HCT116 (cell line): ENCODE measurements at regions not wholly inside any gene's neighbourhood (a gene's known extent, or its start where the extent isn't known, plus 50 kb on each side); places are given as distances from the start of the nearest gene placed in this dataset.

Experiments used
- ATAC-seq: fragments of 200-7000 bp; cut with Tn5 transposase; 2 replicates; pipeline ENCODE4 v1.9.1; 2020; ENCODE audit warnings: mild to moderate bottlenecking, moderate library complexity
- BruUV-seq: library from RNA; stranded (reverse); fragments of 400-500 nt; replicated peaks from 2 replicates; lab custom pipeline; 2021; lab: Mats Ljungman, UMichigan
- CTCF ChIA-PET: fragments of 300-600 bp; sonication (Branson Sonifier 250); formaldehyde crosslinking; loops from one replicate; lab custom pipeline; 2021; ENCODE audit warnings: antibody characterized with exemption; lab: Charles Lee
- POLR2A ChIA-PET: fragments of 300-600, 350-600 bp; sonication (Branson Sonifier 250); formaldehyde crosslinking; loops from one replicate; lab custom pipeline; 2021; ENCODE audit warnings: antibody characterized with exemption; lab: Charles Lee
- RAD21 ChIA-PET, 2 experiments: fragments of 300-600 bp; sonication (Branson Sonifier 250); formaldehyde crosslinking; loops; one replicate each; lab custom pipeline; 2023; ENCODE audit warnings: low total read pairs in 2 of 2; ENCODE audit not compliant: uncharacterized antibody in 2 of 2, unreplicated experiment in 2 of 2, low non-redundant PET in 1 of 2; lab: Charles Lee
- DNase-seq: peaks from one replicate; pipeline ENCODE4 v3.0.0-alpha.2; 2010; ENCODE audit warnings: low read depth, low spot score
- H2AFZ ChIP-seq: fragments of 200-600 bp; shearing (Covaris generic), sonication (generic); 2 replicates; pipeline ENCODE4 v1.6.1; 2017; ENCODE audit warnings: low read depth, mixed run types, mixed read lengths, antibody characterized with exemption, low read length; ENCODE audit not compliant: poor library complexity, severe bottlenecking
- H3K27ac ChIP-seq: 2 replicates; pipeline ENCODE4 v1.5.1; 2012; ENCODE audit warnings: low read depth, low read length
- H3K27me3 ChIP-seq: fragments of 200-600 bp; sonication (generic); 2 replicates; pipeline ENCODE4 v1.6.1; 2016; ENCODE audit warnings: mixed run types, low read length, mixed read lengths; ENCODE audit not compliant: insufficient read depth
- H3K36me3 ChIP-seq, 2 experiments: fragments of 200-500 bp in 1 of 2; fragments of 200-600 bp in 1 of 2; sonication (Bioruptor generic) in 1 of 2; sonication (generic) in 1 of 2; 2 replicates each; pipeline versions ENCODE4 v1.5.1 to v1.6.1; 2014 to 2016; ENCODE audit warnings: low read length in 2 of 2, inconsistent platforms in 1 of 2, mixed read lengths in 1 of 2, mixed run types in 1 of 2; ENCODE audit not compliant: insufficient read depth in 2 of 2, control insufficient read depth in 1 of 2
- H3K4me1 ChIP-seq, 2 experiments: fragments of 200-600 bp in 1 of 2; sonication (generic) in 1 of 2; 2 replicates each; pipeline versions ENCODE4 v1.5.1 to v1.6.1; 2012 to 2017; ENCODE audit warnings: low read length in 2 of 2, inconsistent platforms in 1 of 2, mild to moderate bottlenecking in 1 of 2, mixed read lengths in 1 of 2, mixed run types in 1 of 2, moderate library complexity in 1 of 2; ENCODE audit not compliant: insufficient read depth in 2 of 2, control insufficient read depth in 1 of 2
- H3K4me2 ChIP-seq: fragments of 200-600 bp; sonication (generic); 2 replicates; pipeline ENCODE4 v1.6.1; 2017; ENCODE audit warnings: mixed run types, low read length, mixed read lengths
- H3K4me3 ChIP-seq, 2 experiments: fragments of 200-600 bp in 1 of 2; sonication (generic) in 1 of 2; replicated peaks in 1 of 2; 2 replicates each; pipeline ENCODE4 v1.5.1; 2011 to 2016; ENCODE audit warnings: low read length in 2 of 2, control low read depth in 1 of 2, low read depth in 1 of 2, mild to moderate bottlenecking in 1 of 2, mixed read lengths in 1 of 2, mixed run types in 1 of 2
- H3K79me2 ChIP-seq: fragments of 200-600 bp; sonication (generic); 2 replicates; pipeline ENCODE4 v1.6.1; 2017; ENCODE audit warnings: mild to moderate bottlenecking, mixed run types, low read length, moderate library complexity, mixed read lengths; ENCODE audit not compliant: insufficient read depth
- H3K9ac ChIP-seq: fragments of 200-600 bp; sonication (generic); 2 replicates; pipeline ENCODE4 v1.6.1; 2016; ENCODE audit warnings: low read length, mixed read lengths
- H3K9me2 ChIP-seq: fragments of 200-600 bp; sonication (generic), shearing (Covaris generic); 2 replicates; pipeline ENCODE4 v1.6.1; 2017; ENCODE audit warnings: mixed run types, mild to moderate bottlenecking, moderate library complexity; ENCODE audit not compliant: insufficient read depth
- H3K9me3 ChIP-seq, 2 experiments: fragments of 200-500 bp in 1 of 2; fragments of 200-600 bp in 1 of 2; sonication (Bioruptor generic) in 1 of 2; sonication (generic) in 1 of 2; 2 replicates each; pipeline ENCODE4 v1.6.1; 2014 to 2017; ENCODE audit warnings: low read length in 2 of 2, mixed read lengths in 2 of 2, inconsistent platforms in 1 of 2, low read depth in 1 of 2, mild to moderate bottlenecking in 1 of 2, mixed run types in 1 of 2, moderate library complexity in 1 of 2; ENCODE audit not compliant: control insufficient read depth in 1 of 2, insufficient read depth in 1 of 2
- H4K20me1 ChIP-seq: fragments of 200-600 bp; sonication (generic), shearing (Covaris generic); 2 replicates; pipeline ENCODE4 v1.6.1; 2017; ENCODE audit warnings: mixed run types, mild to moderate bottlenecking, moderate library complexity; ENCODE audit not compliant: insufficient read depth
- CBX3 ChIP-seq: IDR thresholded peaks from 2 replicates; pipeline ENCODE4 v1.6.1; 2012; ENCODE audit warnings: low read depth
- CEBPB ChIP-seq: IDR thresholded peaks from 2 replicates; pipeline ENCODE4 v1.6.1; 2012; ENCODE audit warnings: low read depth
- EGR1 ChIP-seq: IDR thresholded peaks from 2 replicates; pipeline ENCODE4 v1.6.1; 2012; ENCODE audit warnings: low read depth
- JUND ChIP-seq: IDR thresholded peaks from 2 replicates; pipeline ENCODE4 v1.6.1; 2012
- MAX ChIP-seq: IDR thresholded peaks from 2 replicates; pipeline ENCODE4 v1.6.1; 2012
- RAD21 ChIP-seq: IDR thresholded peaks from 2 replicates; pipeline ENCODE4 v1.6.1; 2012; ENCODE audit warnings: low read depth, mild to moderate bottlenecking
- ZNF274 ChIP-seq: fragments of 200-500 bp; sonication (Bioruptor generic); IDR thresholded peaks from 2 replicates; pipeline ENCODE4 v1.6.1; 2014; ENCODE audit warnings: mild to moderate bottlenecking, low read depth, low read length, inconsistent platforms
- intact Hi-C: fragments of 100-400 bp; cut with micrococcal nuclease; formaldehyde crosslinking; loops from 2 replicates; pipeline ENCODE4 v1.10.0; 2022
- TF ChIP-seq, protein P1 (sequence below), 3 experiments: fragments of 200-600 bp in 1 of 3; sonication (generic) in 1 of 3; IDR thresholded peaks in 2 of 3; conservative IDR thresholded peaks in 1 of 3; 2 replicates each; pipeline ENCODE4 v1.5.1; 2012 to 2017; ENCODE audit warnings: low read depth in 2 of 3, low read length in 2 of 3, antibody characterized with exemption in 1 of 3, borderline replicate concordance in 1 of 3, control low read depth in 1 of 3, mild to moderate bottlenecking in 1 of 3, mixed read lengths in 1 of 3, mixed run types in 1 of 3, moderate library complexity in 1 of 3; ENCODE audit not compliant: insufficient read depth in 1 of 3

- no TSS peak for BruUV-seq
- ChIA-PET RAD21 (no interaction called here), CTCF (interaction anchor here (2.7 to 3.5 kb wide), 2 partner anchors 10 to 120 kb away, joined by 17 to 27 read pairs; no protein-coding TSS in a partner anchor), POLR2A (no interaction called here)
- H3K9ac ChIP-seq = no peak overlapping the region
- H3K9me3 ChIP-seq = no peaks in the 10 kb centered on the region
- H3K4me2 ChIP-seq = peak overlapping the region; percentile 66; the same call in 1 of the 2 replicates
- DNase-seq = no peak
- H4K20me1 ChIP-seq = no peaks in the 10 kb centered on the region
- no peaks in the 10 kb centered on the region for H3K9me2 ChIP-seq
- intact Hi-C loops = no loop called here
- H3K27me3 ChIP-seq = no peaks in the 10 kb centered on the region
- H2AFZ ChIP-seq = peak overlapping the region; percentile 79
- no peaks in the 10 kb centered on the region for H3K79me2 ChIP-seq
- no peak for TF ChIP-seq RAD21
- TF ChIP-seq CEBPB = no peak
- TF ChIP-seq EGR1 = no peak
- TF ChIP-seq JUND = no peak
- no peak overlapping the region for H3K4me3 ChIP-seq
- H3K4me1 ChIP-seq = peaks cover 20 to 34% of the 10 kb centered on the region in 2 experiments
- no peak for ATAC-seq
- H3K36me3 ChIP-seq = no peaks in the 10 kb centered on the region
- H3K27ac ChIP-seq = no peak overlapping the region
These were observed 116.0 kb upstream of the GALNT15 start for GRCh38 chr3:16058521-16058920.

- Histone ChIP-seq H4K20me1 (no peaks in the 10 kb centered on the region), H3K27me3 (no peaks in the 10 kb centered on the region), H3K9me2 (no peaks in the 10 kb centered on the region), H3K36me3 (no peaks in the 10 kb centered on the region), H3K9me3 (no peaks in the 10 kb centered on the region), H3K27ac (no peak overlapping the region), H2AFZ (peak overlapping the region; percentile 79), H3K4me2 (peak overlapping the region; percentile 66; the same call in 1 of the 2 replicates), H3K4me1 (peaks cover 20 to 34% of the 10 kb centered on the region in 2 experiments), H3K4me3 (no peak overlapping the region), H3K79me2 (no peaks in the 10 kb centered on the region), H3K9ac (no peak overlapping the region)
- DNase-seq (no peak), ATAC-seq (peak; percentile 39)
- ChIA-PET RAD21 (interaction anchor here in 1 of 2 experiments (1.5 kb wide), 1 partner anchor 119 kb away, joined by 5 read pairs; no protein-coding TSS in a partner anchor), CTCF (interaction anchor here (2.7 to 3.5 kb wide), 2 partner anchors 10 to 119 kb away, joined by 17 to 27 read pairs; no protein-coding TSS in a partner anchor), POLR2A (no interaction called here)
- TF ChIP-seq RAD21 (no peak), MAX (0 out of 2 replicates have a peak, but pooled peaks have one; percentile 19), CBX3 (0 out of 2 replicates have a peak, but pooled peaks have one; percentile 11), ZNF274 (no peak), EGR1 (no peak)
- TF ChIP-seq, protein P1, sequence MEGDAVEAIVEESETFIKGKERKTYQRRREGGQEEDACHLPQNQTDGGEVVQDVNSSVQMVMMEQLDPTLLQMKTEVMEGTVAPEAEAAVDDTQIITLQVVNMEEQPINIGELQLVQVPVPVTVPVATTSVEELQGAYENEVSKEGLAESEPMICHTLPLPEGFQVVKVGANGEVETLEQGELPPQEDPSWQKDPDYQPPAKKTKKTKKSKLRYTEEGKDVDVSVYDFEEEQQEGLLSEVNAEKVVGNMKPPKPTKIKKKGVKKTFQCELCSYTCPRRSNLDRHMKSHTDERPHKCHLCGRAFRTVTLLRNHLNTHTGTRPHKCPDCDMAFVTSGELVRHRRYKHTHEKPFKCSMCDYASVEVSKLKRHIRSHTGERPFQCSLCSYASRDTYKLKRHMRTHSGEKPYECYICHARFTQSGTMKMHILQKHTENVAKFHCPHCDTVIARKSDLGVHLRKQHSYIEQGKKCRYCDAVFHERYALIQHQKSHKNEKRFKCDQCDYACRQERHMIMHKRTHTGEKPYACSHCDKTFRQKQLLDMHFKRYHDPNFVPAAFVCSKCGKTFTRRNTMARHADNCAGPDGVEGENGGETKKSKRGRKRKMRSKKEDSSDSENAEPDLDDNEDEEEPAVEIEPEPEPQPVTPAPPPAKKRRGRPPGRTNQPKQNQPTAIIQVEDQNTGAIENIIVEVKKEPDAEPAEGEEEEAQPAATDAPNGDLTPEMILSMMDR (IDR thresholded peaks at IDR 0.05 in 2 of 3, conservative IDR thresholded peaks at IDR 0.05 in 1 of 3; ENCODE audit: borderline replicate concordance in 1 of 3, insufficient read depth in 1 of 3, low read depth in 2 of 3, low read length in 2 of 3) = no peak
- BruUV-seq = no TSS peak
- intact Hi-C loops = no loop called here
These were observed 115.4 kb upstream of the GALNT15 start for GRCh38 chr3:16059081-16059537.
